ENCODE measurements at regions not wholly inside any gene's neighbourhood (a gene's known extent, or its start where the extent isn't known, plus 50 kb on each side); places are given as distances from the start of the nearest gene placed in this dataset.
"Not testable (repeated sequence)": the region's sequence is repeated elsewhere in the genome, so short reads cannot be mapped to it uniquely, and the experiment has no call there.

- H3K4me3 Mint-ChIP-seq = peak overlapping the region; percentile 57
- not testable (repeated sequence) for H3K9me3 Mint-ChIP-seq; H3K4me1 Mint-ChIP-seq; ATAC-seq (ENCODE audit: low read depth); H3K27ac Mint-ChIP-seq; H3K36me3 Mint-ChIP-seq; DNase-seq (ENCODE audit: low spot score in 2 of 2)
- H3K27me3 Mint-ChIP-seq = peaks cover 15% of the 10 kb centered on the region
Observed at GRCh38 chr15:22715133-22715845, 71.2 kb upstream of the NIPA1 start.

- not testable (repeated sequence) for ATAC-seq (ENCODE audit: low read depth); DNase-seq (ENCODE audit: low spot score in 2 of 2); H3K4me1 Mint-ChIP-seq; H3K4me3 Mint-ChIP-seq; H3K27ac Mint-ChIP-seq; H3K36me3 Mint-ChIP-seq; H3K9me3 Mint-ChIP-seq
- peaks cover 12% of the 10 kb centered on the region for H3K27me3 Mint-ChIP-seq
Observed at GRCh38 chr15:22719980-22720379, 66.5 kb upstream of the NIPA1 start.

GRCh38 chr15:22726104-22726503 lies 60.3 kb upstream of the NIPA1 start:
- not testable (repeated sequence) for DNase-seq (ENCODE audit: low spot score in 2 of 2); H3K4me3 Mint-ChIP-seq; ATAC-seq (ENCODE audit: low read depth); H3K4me1 Mint-ChIP-seq; H3K27me3 Mint-ChIP-seq; H3K9me3 Mint-ChIP-seq; H3K36me3 Mint-ChIP-seq; H3K27ac Mint-ChIP-seq

- H3K27ac Mint-ChIP-seq; DNase-seq (ENCODE audit: low spot score in 2 of 2); ATAC-seq (ENCODE audit: low read depth); H3K9me3 Mint-ChIP-seq; H3K27me3 Mint-ChIP-seq; H3K36me3 Mint-ChIP-seq; H3K4me3 Mint-ChIP-seq; H3K4me1 Mint-ChIP-seq: not testable (repeated sequence)
Observed at GRCh38 chr15:22735067-22735466, 51.4 kb upstream of the NIPA1 start.

GRCh38 chr15:22735781-22736180 lies 50.7 kb upstream of the NIPA1 start:
- Mint-ChIP-seq H3K27me3 (peaks cover 11% of the 10 kb centered on the region), H3K4me3 (no peak overlapping the region), H3K36me3 (no peaks in the 10 kb centered on the region), H3K9me3 (no peaks in the 10 kb centered on the region), H3K4me1 (peaks cover 2% of the 10 kb centered on the region), H3K27ac (no peak overlapping the region)
- DNase-seq (ENCODE audit: low spot score in 2 of 2) = no peak
- no peak for ATAC-seq (ENCODE audit: low read depth)

GRCh38 chr15:22736200-22736599 lies 50.2 kb upstream of the NIPA1 start:
- H3K9me3 Mint-ChIP-seq; DNase-seq (ENCODE audit: low spot score in 2 of 2); ATAC-seq (ENCODE audit: low read depth): not testable (repeated sequence)

More at GRCh38 chr15:22736200-22736599, 50.2 kb upstream of the NIPA1 start:
- H3K27ac Mint-ChIP-seq, H3K36me3 Mint-ChIP-seq, H3K4me1 Mint-ChIP-seq, H3K4me3 Mint-ChIP-seq: not testable (repeated sequence)
- peaks cover 10% of the 10 kb centered on the region for H3K27me3 Mint-ChIP-seq

Measured in memory B cell (primary cell).